ENCODE measurements at regions not wholly inside any gene's neighbourhood (a gene's known extent, or its start where the extent isn't known, plus 50 kb on each side); places are given as distances from the start of the nearest gene placed in this dataset.

GRCh38 chr10:31253237-31253636 lies 65.8 kb upstream of the ZEB1 start:
- TF ChIP-seq CTCF (conservative IDR thresholded peaks at IDR 0.05) (no peak), ZFX (IDR thresholded peaks at IDR 0.05) (no peak)
